A673 (cell line): ENCODE measurements at regions not wholly inside any gene's neighbourhood (a gene's known extent, or its start where the extent isn't known, plus 50 kb on each side); places are given as distances from the start of the nearest gene placed in this dataset.

Experiments
- BruUV-seq: library from RNA; stranded (reverse); fragments of 400-500 nt; replicated peaks from 2 replicates; lab custom pipeline; 2021; lab: Mats Ljungman, UMichigan
- CTCF ChIA-PET: fragments of 300-600 bp; sonication (Branson Sonifier 250); formaldehyde crosslinking; loops from one replicate; lab custom pipeline; 2022; ENCODE audit warnings: antibody characterized with exemption; lab: Charles Lee
- POLR2A ChIA-PET: fragments of 300-600 bp; sonication (Branson Sonifier 250); formaldehyde crosslinking; loops from one replicate; lab custom pipeline; 2022; ENCODE audit warnings: antibody characterized with exemption; ENCODE audit not compliant: low non-redundant PET; lab: Charles Lee
- DNase-seq: peaks from one replicate; pipeline ENCODE4 v3.0.0-alpha.2; 2015; ENCODE audit warnings: low spot score
- H3K27ac ChIP-seq: fragments of 200-600 bp; sonication (generic); 2 replicates; pipeline ENCODE4 v1.5.1; 2016; ENCODE audit warnings: mixed run types, low read depth, mild to moderate bottlenecking, mixed read lengths, antibody characterized with exemption, low read length; ENCODE audit not compliant: poor library complexity, severe bottlenecking
- H3K27me3 ChIP-seq: fragments of 200-600 bp; sonication (generic); replicated peaks from 2 replicates; pipeline ENCODE4 v1.6.1; 2017; ENCODE audit warnings: mixed run types, low read depth, mild to moderate bottlenecking, mixed read lengths, antibody characterized with exemption, low read length; ENCODE audit not compliant: insufficient read depth, poor library complexity
- H3K36me3 ChIP-seq: fragments of 200-600 bp; sonication (generic); 2 replicates; pipeline ENCODE4 v1.6.1; 2016; ENCODE audit warnings: mixed run types, mild to moderate bottlenecking, mixed read lengths, antibody characterized with exemption, low read length; ENCODE audit not compliant: insufficient read depth, poor library complexity, severe bottlenecking
- H3K4me1 ChIP-seq: fragments of 200-600 bp; sonication (generic); 2 replicates; pipeline ENCODE4 v1.6.1; 2017; ENCODE audit warnings: mixed run types, mild to moderate bottlenecking, mixed read lengths, antibody characterized with exemption, low read length; ENCODE audit not compliant: insufficient read depth, poor library complexity, severe bottlenecking
- H3K4me3 ChIP-seq: fragments of 200-600 bp; sonication (generic); 2 replicates; pipeline ENCODE4 v1.5.1; 2016; ENCODE audit warnings: low read depth, mixed run types, mild to moderate bottlenecking, mixed read lengths, low read length; ENCODE audit not compliant: poor library complexity, severe bottlenecking
- H3K9me3 ChIP-seq: fragments of 200-600 bp; sonication (generic); 2 replicates; pipeline ENCODE4 v1.6.1; 2016; ENCODE audit warnings: mixed run types, low read depth, mild to moderate bottlenecking, mixed read lengths, antibody characterized with exemption, low read length; ENCODE audit not compliant: poor library complexity, severe bottlenecking
- EZH2 ChIP-seq: fragments of 200-600 bp; sonication (generic); IDR thresholded peaks from 2 replicates; pipeline ENCODE4 v1.6.1; 2017; ENCODE audit warnings: borderline replicate concordance, low read depth, mild to moderate bottlenecking, mixed read lengths, antibody characterized with exemption, low read length; ENCODE audit not compliant: poor library complexity, severe bottlenecking
- intact Hi-C: fragments of 100-400 bp; cut with micrococcal nuclease; formaldehyde crosslinking; loops from one replicate; pipeline ENCODE4 v1.10.0; 2022; ENCODE audit not compliant: unreplicated experiment
- TF ChIP-seq, protein P1 (sequence below): fragments of 300-800, 200-600 bp; sonication (generic); conservative IDR thresholded peaks from 2 replicates; pipeline ENCODE4 v1.5.1; 2017; ENCODE audit warnings: low read depth, mild to moderate bottlenecking, antibody characterized with exemption, low read length, moderate library complexity, mixed read lengths

GRCh38 chr13:44140888-44141724 lies 232.5 kb upstream of the SERP2 start:
- peaks cover 9% of the 10 kb centered on the region for H3K4me1 ChIP-seq
- ChIA-PET POLR2A (interaction anchor here (0.7 kb wide), 1 partner anchor 1533 kb away, joined by 5 read pairs; no protein-coding TSS in a partner anchor), CTCF (no interaction called here)
- DNase-seq = peak; percentile 13
- H3K27ac ChIP-seq = peak overlapping the region; percentile 87
- H3K36me3 ChIP-seq = no peaks in the 10 kb centered on the region
- H3K9me3 ChIP-seq = no peaks in the 10 kb centered on the region
- H3K4me3 ChIP-seq = peak overlapping the region; percentile 59
- H3K27me3 ChIP-seq = no peaks in the 10 kb centered on the region
- TSS peak; percentile 89 for BruUV-seq
- intact Hi-C loops = loop anchor here (5.0 kb wide), 1 partner anchor 296 kb away; no protein-coding TSS in a partner anchor
- TF ChIP-seq, protein P1, sequence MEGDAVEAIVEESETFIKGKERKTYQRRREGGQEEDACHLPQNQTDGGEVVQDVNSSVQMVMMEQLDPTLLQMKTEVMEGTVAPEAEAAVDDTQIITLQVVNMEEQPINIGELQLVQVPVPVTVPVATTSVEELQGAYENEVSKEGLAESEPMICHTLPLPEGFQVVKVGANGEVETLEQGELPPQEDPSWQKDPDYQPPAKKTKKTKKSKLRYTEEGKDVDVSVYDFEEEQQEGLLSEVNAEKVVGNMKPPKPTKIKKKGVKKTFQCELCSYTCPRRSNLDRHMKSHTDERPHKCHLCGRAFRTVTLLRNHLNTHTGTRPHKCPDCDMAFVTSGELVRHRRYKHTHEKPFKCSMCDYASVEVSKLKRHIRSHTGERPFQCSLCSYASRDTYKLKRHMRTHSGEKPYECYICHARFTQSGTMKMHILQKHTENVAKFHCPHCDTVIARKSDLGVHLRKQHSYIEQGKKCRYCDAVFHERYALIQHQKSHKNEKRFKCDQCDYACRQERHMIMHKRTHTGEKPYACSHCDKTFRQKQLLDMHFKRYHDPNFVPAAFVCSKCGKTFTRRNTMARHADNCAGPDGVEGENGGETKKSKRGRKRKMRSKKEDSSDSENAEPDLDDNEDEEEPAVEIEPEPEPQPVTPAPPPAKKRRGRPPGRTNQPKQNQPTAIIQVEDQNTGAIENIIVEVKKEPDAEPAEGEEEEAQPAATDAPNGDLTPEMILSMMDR = no peak
- TF ChIP-seq EZH2 = no peak

DNA sequence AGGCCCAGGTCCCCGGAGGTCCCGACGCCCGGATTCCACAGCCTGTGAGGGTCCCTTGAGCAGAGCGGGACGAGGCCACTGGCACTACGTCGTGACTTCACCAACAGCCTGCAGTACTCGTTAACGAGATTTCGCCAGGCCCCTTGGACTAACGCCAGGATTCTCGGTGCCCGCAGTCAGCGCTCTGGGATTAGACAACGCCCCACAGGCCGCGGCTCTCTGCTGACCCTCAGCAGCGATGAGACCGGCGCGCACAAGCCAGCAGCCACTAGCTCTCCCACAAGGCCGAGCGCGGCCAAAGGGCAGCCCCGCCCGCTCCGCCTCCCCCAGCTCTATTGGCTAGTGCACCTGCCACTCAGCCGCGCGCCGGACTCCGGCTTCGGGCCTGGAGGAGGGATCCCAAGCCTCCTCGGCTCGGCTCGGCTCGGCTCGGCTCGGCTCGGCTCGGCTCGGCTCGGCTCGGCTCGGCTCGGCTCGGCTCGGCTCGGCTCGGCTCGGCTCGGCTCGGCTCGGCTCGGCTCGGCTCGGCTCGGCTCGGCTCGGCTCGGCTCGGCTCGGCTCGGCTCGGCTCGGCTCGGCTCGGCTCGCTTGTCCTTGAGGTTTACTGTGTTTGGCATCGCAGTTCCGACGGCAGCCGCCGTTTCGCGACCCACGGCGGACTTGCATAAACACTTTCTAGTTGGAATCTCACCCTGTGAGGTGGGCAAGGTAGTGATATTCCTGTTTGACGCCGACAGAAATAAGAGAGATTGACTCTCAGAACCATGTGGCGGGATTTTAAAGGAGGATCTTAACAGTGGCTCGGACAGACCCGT lies 231.7 kb upstream of the SERP2 start:
- POLR2A ChIA-PET = interaction anchor here (0.7 kb wide), 1 partner anchor 1532 kb away, joined by 5 read pairs; no protein-coding TSS in a partner anchor
- intact Hi-C loops = loop anchor here (5.0 kb wide), 1 partner anchor 295 kb away; no protein-coding TSS in a partner anchor
- Histone ChIP-seq H3K27me3 (no peaks in the 10 kb centered on the region), H3K27ac (peak overlapping the region; percentile 87), H3K4me3 (peak overlapping the region; percentile 59), H3K36me3 (no peaks in the 10 kb centered on the region), H3K4me1 (peaks cover 9% of the 10 kb centered on the region), H3K9me3 (no peaks in the 10 kb centered on the region)
- no peak for TF ChIP-seq EZH2
- TF ChIP-seq, protein P1 = no peak
- CTCF ChIA-PET = no interaction called here
- peak; percentile 89 for DNase-seq
- BruUV-seq = no TSS peak

GRCh38 chr13:44142540-44142867 lies 231.1 kb upstream of the SERP2 start:
- TF ChIP-seq, protein P1 = no peak
- TF ChIP-seq EZH2 = no peak
- H3K27me3 ChIP-seq = no peaks in the 10 kb centered on the region
- BruUV-seq = no TSS peak
- no peak for DNase-seq
- H3K4me3 ChIP-seq = peak overlapping the region; percentile 59
- ChIA-PET POLR2A (no interaction called here), CTCF (no interaction called here)
- peaks cover 9% of the 10 kb centered on the region for H3K4me1 ChIP-seq
- no peaks in the 10 kb centered on the region for H3K9me3 ChIP-seq
- intact Hi-C loops = loop anchor here (5.0 kb wide), 1 partner anchor 295 kb away; no protein-coding TSS in a partner anchor
- no peaks in the 10 kb centered on the region for H3K36me3 ChIP-seq
- peak overlapping the region; percentile 52 for H3K27ac ChIP-seq
